ENCODE measurements at regions not wholly inside any gene's neighbourhood (a gene's known extent, or its start where the extent isn't known, plus 50 kb on each side); places are given as distances from the start of the nearest gene placed in this dataset.

DNA sequence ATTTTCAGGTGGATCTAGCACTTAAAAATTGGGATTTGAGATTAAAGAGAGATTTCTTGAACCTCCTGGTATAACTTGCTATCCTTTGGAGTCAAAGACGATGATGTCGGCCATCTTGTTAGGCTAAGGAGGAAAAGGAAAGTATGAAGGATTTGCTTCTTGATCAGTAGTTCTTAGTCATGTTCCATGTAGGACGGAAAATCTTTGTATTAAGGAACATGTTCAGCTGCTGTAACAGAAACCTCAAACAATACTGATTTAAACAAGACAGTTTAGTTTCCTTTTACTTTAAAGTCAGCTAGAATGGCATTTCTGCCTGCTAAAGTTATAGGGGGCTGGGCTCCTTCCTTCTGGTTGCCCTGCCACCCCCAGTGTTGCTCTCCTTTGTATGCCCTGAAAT, 56.4 kb upstream of the MGAT5 start:
- TF ChIP-seq, protein P1, sequence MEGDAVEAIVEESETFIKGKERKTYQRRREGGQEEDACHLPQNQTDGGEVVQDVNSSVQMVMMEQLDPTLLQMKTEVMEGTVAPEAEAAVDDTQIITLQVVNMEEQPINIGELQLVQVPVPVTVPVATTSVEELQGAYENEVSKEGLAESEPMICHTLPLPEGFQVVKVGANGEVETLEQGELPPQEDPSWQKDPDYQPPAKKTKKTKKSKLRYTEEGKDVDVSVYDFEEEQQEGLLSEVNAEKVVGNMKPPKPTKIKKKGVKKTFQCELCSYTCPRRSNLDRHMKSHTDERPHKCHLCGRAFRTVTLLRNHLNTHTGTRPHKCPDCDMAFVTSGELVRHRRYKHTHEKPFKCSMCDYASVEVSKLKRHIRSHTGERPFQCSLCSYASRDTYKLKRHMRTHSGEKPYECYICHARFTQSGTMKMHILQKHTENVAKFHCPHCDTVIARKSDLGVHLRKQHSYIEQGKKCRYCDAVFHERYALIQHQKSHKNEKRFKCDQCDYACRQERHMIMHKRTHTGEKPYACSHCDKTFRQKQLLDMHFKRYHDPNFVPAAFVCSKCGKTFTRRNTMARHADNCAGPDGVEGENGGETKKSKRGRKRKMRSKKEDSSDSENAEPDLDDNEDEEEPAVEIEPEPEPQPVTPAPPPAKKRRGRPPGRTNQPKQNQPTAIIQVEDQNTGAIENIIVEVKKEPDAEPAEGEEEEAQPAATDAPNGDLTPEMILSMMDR (IDR thresholded peaks at IDR 0.05): no peak
- no peak for TF ChIP-seq POLR2A (IDR thresholded peaks at IDR 0.05)
- no peak for TF ChIP-seq EP300 (IDR thresholded peaks at IDR 0.05; ENCODE audit: low read depth)
- TF ChIP-seq POLR2AphosphoS5 (IDR thresholded peaks at IDR 0.05): no peak
